ES-I3 (cell line): ENCODE measurements at regions not wholly inside any gene's neighbourhood (a gene's known extent, or its start where the extent isn't known, plus 50 kb on each side); places are given as distances from the start of the nearest gene placed in this dataset.

Source experiments
- H3K36me3 ChIP-seq: 2 replicates; pipeline ENCODE4 v1.6.1; 2013; ENCODE audit warnings: mild to moderate bottlenecking, low read length, control low read depth, moderate library complexity; ENCODE audit not compliant: insufficient read depth
- H3K4me1 ChIP-seq: 2 replicates; pipeline ENCODE4 v1.6.1; 2013; ENCODE audit warnings: mild to moderate bottlenecking, control low read depth, low read length; ENCODE audit not compliant: insufficient read depth
- H3K9ac ChIP-seq: 2 replicates; pipeline ENCODE4 v1.6.1; 2013; ENCODE audit warnings: low read depth, mild to moderate bottlenecking, low read length, moderate library complexity
- H3K9me3 ChIP-seq: 2 replicates; pipeline ENCODE4 v1.6.1; 2013; ENCODE audit warnings: mild to moderate bottlenecking, low read length, moderate library complexity; ENCODE audit not compliant: control insufficient read depth, insufficient read depth

GRCh38 chr5:72630081-72630480 lies 122.9 kb upstream of the ZNF366 start:
- H3K4me1 ChIP-seq = peaks cover 20% of the 10 kb centered on the region
- H3K9ac ChIP-seq = no peak overlapping the region
- H3K36me3 ChIP-seq = no peaks in the 10 kb centered on the region
- H3K9me3 ChIP-seq = no peaks in the 10 kb centered on the region

DNA sequence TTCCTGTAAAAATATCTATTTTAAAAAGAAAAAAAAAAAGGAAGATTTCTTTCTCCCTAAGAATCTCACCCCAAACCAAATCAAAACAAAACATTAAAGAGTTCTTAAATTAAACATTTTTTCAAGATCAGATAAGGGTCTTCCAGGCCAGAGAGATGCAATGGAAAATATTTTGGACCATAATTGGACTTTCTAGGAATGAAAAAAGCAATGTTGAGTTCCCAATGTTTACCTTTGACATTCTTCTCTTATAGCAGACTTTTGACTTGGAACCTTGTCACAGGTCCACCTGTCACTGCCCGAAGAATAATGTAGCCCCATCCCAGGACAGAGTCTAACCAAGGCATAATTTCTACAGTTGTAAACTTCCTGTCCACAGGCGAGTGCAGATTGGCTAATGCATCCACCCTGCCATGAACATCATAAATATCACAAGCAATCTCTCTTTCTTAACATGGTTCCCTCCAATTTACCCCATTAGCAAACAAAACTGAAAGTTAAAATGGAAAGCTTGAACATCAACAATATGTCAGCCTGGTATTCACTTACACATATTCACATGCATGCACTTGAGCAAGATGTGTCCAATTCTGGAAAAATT lies 121.7 kb upstream of the ZNF366 start:
- Histone ChIP-seq H3K4me1 (peaks cover 16% of the 10 kb centered on the region), H3K9ac (no peak overlapping the region), H3K36me3 (no peaks in the 10 kb centered on the region), H3K9me3 (no peaks in the 10 kb centered on the region)

GRCh38 chr5:72625332-72625731 lies 118.1 kb upstream of the ZNF366 start:
- Histone ChIP-seq H3K9me3 (no peaks in the 10 kb centered on the region), H3K36me3 (no peaks in the 10 kb centered on the region), H3K4me1 (peaks cover 6% of the 10 kb centered on the region; the same call in 1 of the 2 replicates)

DNA sequence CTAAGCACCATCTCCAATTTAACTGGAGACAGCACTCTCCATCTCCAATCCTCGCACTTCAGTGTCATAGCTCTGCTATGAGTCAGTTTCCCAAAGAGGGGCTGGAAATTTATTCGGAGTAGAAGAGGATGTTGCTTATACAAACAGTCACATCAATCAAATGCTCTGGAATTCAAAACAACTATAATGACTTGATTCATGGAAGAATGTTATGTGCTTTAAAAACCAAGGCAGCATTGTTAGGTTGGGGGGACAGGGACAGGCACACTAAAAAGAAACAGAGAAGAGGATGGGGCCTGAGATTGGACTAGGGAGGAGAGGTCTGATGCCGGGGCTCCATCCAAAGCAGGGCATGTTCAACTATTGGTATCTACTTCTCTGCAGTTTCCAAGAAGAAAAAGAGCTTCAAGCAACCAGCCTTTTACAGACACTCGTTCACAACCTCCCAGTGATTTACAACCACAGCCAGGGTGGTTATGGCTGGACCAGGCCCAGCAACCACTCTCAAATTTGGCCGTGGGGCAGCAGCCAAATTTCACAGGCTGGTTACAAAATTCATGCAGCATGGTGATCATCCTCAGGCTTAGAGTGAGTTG lies 117.5 kb upstream of the ZNF366 start:
- Histone ChIP-seq H3K36me3 (no peaks in the 10 kb centered on the region), H3K9me3 (no peaks in the 10 kb centered on the region; the same call in 1 of the 2 replicates), H3K9ac (no peak overlapping the region), H3K4me1 (peaks cover 6% of the 10 kb centered on the region; the same call in 1 of the 2 replicates)

More at GRCh38 chr5:72625332-72625731, 118.1 kb upstream of the ZNF366 start:
- no peak overlapping the region for H3K9ac ChIP-seq

DNA sequence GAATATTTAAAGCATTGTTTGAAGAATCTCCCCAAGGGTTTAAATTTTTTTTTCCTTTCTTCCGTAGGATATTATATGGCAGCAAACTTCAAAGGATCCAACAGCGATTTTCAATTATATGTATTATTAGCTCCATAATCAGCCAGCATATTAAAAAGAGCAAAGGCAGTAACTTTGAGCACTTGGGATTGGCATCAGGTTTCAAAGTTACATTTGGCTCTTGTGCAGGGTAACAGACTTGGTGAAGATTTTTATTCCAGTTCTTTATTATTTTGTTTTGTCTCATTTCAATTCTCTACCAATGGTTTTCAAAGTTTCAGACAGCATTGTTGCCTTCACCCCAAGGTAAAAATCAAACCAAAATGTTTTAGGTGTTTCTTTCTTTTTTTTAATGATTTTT lies 116.7 kb upstream of the ZNF366 start:
- no peaks in the 10 kb centered on the region; the same call in 1 of the 2 replicates for H3K9me3 ChIP-seq
- H3K36me3 ChIP-seq = no peaks in the 10 kb centered on the region
- H3K9ac ChIP-seq = no peak overlapping the region
- peaks cover 12% of the 10 kb centered on the region for H3K4me1 ChIP-seq

DNA sequence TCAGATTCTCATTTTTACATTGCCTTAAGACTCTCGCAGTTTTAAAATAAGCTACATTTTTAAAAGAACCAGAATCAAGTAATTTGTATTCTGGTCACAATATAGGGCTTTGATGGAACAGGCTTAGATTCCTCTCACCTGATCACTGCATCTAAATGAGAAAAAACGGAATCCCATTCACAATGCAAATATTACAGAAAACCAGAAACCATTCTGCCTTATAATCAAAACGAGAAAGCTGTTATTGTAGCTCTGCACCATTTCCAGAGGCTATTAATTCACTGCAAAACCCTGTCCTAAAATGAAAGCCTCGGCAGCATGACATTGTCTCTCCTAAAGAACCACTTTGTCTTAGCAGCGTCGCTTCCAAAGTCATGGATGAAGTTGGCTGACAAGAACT lies 116.1 kb upstream of the ZNF366 start:
- H3K9me3 ChIP-seq = no peaks in the 10 kb centered on the region; the same call in 1 of the 2 replicates
- no peaks in the 10 kb centered on the region for H3K36me3 ChIP-seq
- no peak overlapping the region for H3K9ac ChIP-seq
- peaks cover 13% of the 10 kb centered on the region for H3K4me1 ChIP-seq

- Histone ChIP-seq H3K36me3 (no peaks in the 10 kb centered on the region), H3K9ac (no peak overlapping the region), H3K9me3 (no peaks in the 10 kb centered on the region; the same call in 1 of the 2 replicates), H3K4me1 (peaks cover 13% of the 10 kb centered on the region)
Observed at GRCh38 chr5:72622170-72622760, 115.1 kb upstream of the ZNF366 start.

DNA sequence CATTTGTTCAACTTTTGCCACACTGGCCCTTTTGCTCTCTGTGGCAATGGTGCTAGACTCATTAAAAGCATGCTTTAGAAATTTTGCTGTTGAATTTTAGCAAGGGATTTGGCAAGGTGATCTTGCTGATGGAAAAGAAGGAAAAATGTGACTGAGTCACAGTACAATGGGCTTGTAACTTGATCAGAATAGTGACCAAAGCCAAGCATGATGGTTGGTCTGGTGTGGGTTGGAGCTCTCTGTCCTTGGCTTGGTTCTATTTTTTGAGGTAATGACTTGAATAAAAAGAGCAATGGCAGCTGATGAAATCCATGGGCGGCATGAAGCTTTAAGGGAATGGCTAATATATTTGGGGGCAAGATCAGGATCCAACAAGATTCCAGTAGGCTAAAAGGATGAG lies 114.4 kb upstream of the ZNF366 start:
- H3K36me3 ChIP-seq = no peaks in the 10 kb centered on the region
- H3K9ac ChIP-seq = no peak overlapping the region
- H3K4me1 ChIP-seq = peaks cover 13% of the 10 kb centered on the region
- H3K9me3 ChIP-seq = no peaks in the 10 kb centered on the region; the same call in 1 of the 2 replicates

DNA sequence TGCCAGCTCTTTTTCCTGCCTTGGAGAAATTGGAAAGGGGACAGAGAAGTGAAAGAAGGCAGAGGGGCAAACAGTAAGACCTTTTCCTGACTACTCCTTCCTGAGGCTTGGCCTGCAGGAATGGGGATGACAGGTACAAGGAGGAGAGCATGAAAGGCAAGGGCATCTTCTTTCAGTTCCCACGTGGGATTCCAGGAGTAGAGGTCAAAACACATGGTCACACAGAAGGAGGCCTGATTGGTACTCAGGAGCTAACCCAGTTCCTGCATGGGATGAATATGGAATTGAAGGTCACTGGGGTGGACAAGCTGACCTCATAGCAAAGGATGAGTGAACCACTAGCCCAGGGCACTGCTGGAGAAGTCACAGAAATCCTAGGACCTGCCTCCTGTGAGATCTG lies 112.5 kb upstream of the ZNF366 start:
- peaks cover 8% of the 10 kb centered on the region; the same call in 1 of the 2 replicates for H3K4me1 ChIP-seq
- no peak overlapping the region for H3K9ac ChIP-seq
- H3K36me3 ChIP-seq = no peaks in the 10 kb centered on the region
- no peaks in the 10 kb centered on the region; the same call in 1 of the 2 replicates for H3K9me3 ChIP-seq

DNA sequence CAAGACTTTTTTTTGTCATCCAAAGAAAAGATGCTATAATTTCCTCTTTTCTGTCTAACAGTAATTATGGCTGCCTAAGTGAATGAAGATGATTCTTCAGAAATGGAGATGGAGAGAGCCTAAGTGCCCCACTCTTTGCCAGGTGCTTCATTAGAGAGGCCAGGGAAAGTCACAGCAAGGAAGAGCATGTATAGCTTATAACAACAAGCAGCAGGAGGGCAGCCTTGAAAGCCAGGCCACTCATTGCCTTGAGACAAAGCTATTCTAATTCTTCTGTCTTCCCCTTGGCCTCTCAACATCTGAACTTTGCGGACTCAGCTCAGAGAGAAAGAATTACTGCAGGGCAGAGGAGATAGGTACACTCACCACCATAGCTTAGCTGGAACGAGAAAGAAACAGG lies 112.0 kb upstream of the ZNF366 start:
- Histone ChIP-seq H3K36me3 (no peaks in the 10 kb centered on the region), H3K9ac (no peak overlapping the region), H3K4me1 (peaks cover 7% of the 10 kb centered on the region; the same call in 1 of the 2 replicates), H3K9me3 (no peaks in the 10 kb centered on the region; the same call in 1 of the 2 replicates)

DNA sequence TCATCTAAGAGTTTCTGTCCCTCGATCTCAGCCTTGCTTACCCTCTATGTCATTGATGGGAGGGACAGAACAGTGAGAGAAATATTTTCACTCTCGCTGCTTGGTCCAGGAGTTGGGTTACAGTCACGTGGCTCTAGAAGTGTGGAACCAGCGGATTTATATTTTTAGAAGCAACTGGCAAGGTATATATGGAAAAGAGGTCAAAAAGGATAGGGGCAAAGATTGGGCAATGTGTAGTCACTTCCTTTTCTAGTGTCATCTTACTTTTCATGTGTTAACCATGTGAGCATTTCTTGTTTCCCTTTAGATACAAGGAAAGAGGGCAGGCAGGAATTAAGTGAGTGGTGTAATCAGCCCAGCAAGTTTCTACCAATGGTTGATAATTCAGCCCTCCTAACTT lies 111.5 kb upstream of the ZNF366 start:
- H3K36me3 ChIP-seq = no peaks in the 10 kb centered on the region
- no peaks in the 10 kb centered on the region; the same call in 1 of the 2 replicates for H3K9me3 ChIP-seq
- peaks cover 7% of the 10 kb centered on the region; the same call in 1 of the 2 replicates for H3K4me1 ChIP-seq
- H3K9ac ChIP-seq = no peak overlapping the region

- Histone ChIP-seq H3K9me3 (no peaks in the 10 kb centered on the region; the same call in 1 of the 2 replicates), H3K36me3 (no peaks in the 10 kb centered on the region), H3K4me1 (peaks cover 14% of the 10 kb centered on the region; the same call in 1 of the 2 replicates), H3K9ac (no peak overlapping the region)
Observed at GRCh38 chr5:72615061-72615460, 107.9 kb upstream of the ZNF366 start.

GRCh38 chr5:72613515-72613914 lies 106.3 kb upstream of the ZNF366 start:
- Histone ChIP-seq H3K9me3 (no peaks in the 10 kb centered on the region), H3K36me3 (no peaks in the 10 kb centered on the region), H3K4me1 (peaks cover 7% of the 10 kb centered on the region; the same call in 1 of the 2 replicates), H3K9ac (no peak overlapping the region)

DNA sequence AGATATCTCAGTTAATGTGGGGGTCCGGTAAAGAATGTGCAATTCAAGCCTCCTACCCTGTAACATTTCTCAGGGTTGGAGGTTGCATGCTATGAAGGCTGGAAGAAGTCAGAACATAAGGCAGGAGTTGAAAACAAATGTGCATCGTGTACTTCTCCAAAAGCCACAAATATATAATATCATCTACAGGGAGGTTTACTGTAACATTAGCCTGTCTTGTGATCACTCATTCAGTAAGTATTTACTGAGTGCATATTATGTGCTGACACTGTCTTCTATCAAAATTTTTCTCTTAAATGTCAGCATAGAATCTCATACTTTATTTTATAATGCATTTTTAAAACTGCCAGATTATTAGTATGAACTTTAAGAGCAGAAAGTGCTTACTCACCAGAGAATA lies 105.6 kb upstream of the ZNF366 start:
- Histone ChIP-seq H3K9me3 (no peaks in the 10 kb centered on the region), H3K4me1 (peaks cover 7% of the 10 kb centered on the region; the same call in 1 of the 2 replicates), H3K9ac (no peak overlapping the region), H3K36me3 (no peaks in the 10 kb centered on the region)
